Pancreas (tissue), 10 donors: ENCODE measurements at regions not wholly inside any gene's neighbourhood (a gene's known extent, or its start where the extent isn't known, plus 50 kb on each side); places are given as distances from the start of the nearest gene placed in this dataset.

ENCODE experiments used
- ATAC-seq, 4 donors: fragments of 200-7000 bp; cut with Tn5 transposase; one replicate each; pipeline versions ENCODE4 v1.8.0 to v1.9.1; 2020; ENCODE audit warnings: mild to moderate bottlenecking in 4 of 4, moderate library complexity in 4 of 4
- DNase-seq, 6 donors: peaks; one replicate each; pipeline ENCODE4 v3.0.0-alpha.2; 2020
- FAIRE-seq: peaks from 2 replicates; lab custom pipeline; 2012; peaks lifted over from hg19 to GRCh38; lab: Jason Lieb, UNC
- H3K27ac ChIP-seq, 4 donors: fragments of 200-600 bp; sonication (generic); 1 replicate in 3 of 4; 2 replicates in 1 of 4; pipeline versions ENCODE4 v1.5.0 to v1.8.0; 2020
- H3K27me3 ChIP-seq, 4 donors: fragments of 200-600 bp; one replicate each; pipeline ENCODE4 v1.8.0; 2021
- H3K36me3 ChIP-seq, 3 donors: fragments of 200-600 bp; sonication (generic) in 1 of 3; one replicate each; pipeline versions ENCODE4 v1.5.0 to v1.8.0; 2020 to 2021
- H3K4me1 ChIP-seq, 3 donors: fragments of 200-600 bp; one replicate each; pipeline ENCODE4 v1.8.0; 2021
- H3K4me3 ChIP-seq, 4 donors: fragments of 200-600 bp; sonication (generic) in 2 of 4; one replicate each; pipeline versions ENCODE4 v1.5.0 to v1.8.0; 2020 to 2021
- H3K9me3 ChIP-seq, 4 donors: fragments of 200-600 bp; one replicate each; pipeline ENCODE4 v1.8.0; 2021
- CTCF ChIP-seq, 4 donors: fragments of 200-600 bp; sonication (generic) in 3 of 4; IDR thresholded peaks; one replicate each; pipeline versions ENCODE4 v1.5.0 to v1.8.0; 2021; ENCODE audit warnings: antibody characterized with exemption in 4 of 4
- WGBS, 2 donors: extraction: QIAGEN DNeasy Blood & Tissue Kit; methylation state at CpG; one replicate each; pipeline ENCODE4 v1.1.7; 2013; 5-methylcytosine and 5-hydroxymethylcytosine counted together
- intact Hi-C, 3 donors: fragments of 100-400 bp; cut with DNase I; formaldehyde crosslinking; loops; one replicate each; pipeline versions ENCODE4 v1.11.1 to v1.14.2; 2022
- donor health status: healthy with polysubstance abuse.
- donor health status: DM: no; HTN: no; CAD: no; lungs with moderate emphysema.
- donor health status: DM: no; HTN: no; CAD: no.
- donor health status: control.
- donor health status: control.
- donor health status: Bipolar disorder and iron deficiency.
- donor health status: DM: yes; HTN: yes; CAD: no.
- donor health status: DM: no; HTN: no; CAD: no.
- donor health status: DM: no; HTN: no; CAD: no.
- donor health status: DM: yes; HTN: yes; CAD: no.

GRCh38 chr18:68568364-68569155, 146.3 kb downstream of the TMX3 start:
- Histone ChIP-seq H3K9me3 (no peaks in the 10 kb centered on the region), H3K27me3 (no peaks in the 10 kb centered on the region), H3K27ac (no peak overlapping the region), H3K4me3 (no peak overlapping the region), H3K36me3 (no peaks in the 10 kb centered on the region), H3K4me1 (no peaks in the 10 kb centered on the region)
- DNase-seq, result no peak
- intact Hi-C loops, result no loop called here
- FAIRE-seq, result no peak
- no peak for ATAC-seq
- TF ChIP-seq CTCF (IDR thresholded peaks at IDR 0.05), result no peak
- 41 to 58% methylated on average over 4 of the region's 4 CpGs for WGBS, 2 donors

GRCh38 chr18:68566991-68567390, 147.9 kb downstream of the TMX3 start:
- no peak overlapping the region for H3K4me3 ChIP-seq
- no peaks in the 10 kb centered on the region for H3K27me3 ChIP-seq
- ATAC-seq, result no peak
- whole genome bisulfite sequencing, 2 donors, result 72 to 84% methylated on average over 2 of the region's 2 CpGs
- no peak for FAIRE-seq
- intact Hi-C loops, result no loop called here
- no peak overlapping the region for H3K27ac ChIP-seq
- TF ChIP-seq CTCF (IDR thresholded peaks at IDR 0.05), result no peak
- no peak for DNase-seq
- no peaks in the 10 kb centered on the region for H3K36me3 ChIP-seq
- no peaks in the 10 kb centered on the region for H3K4me1 ChIP-seq
- H3K9me3 ChIP-seq, result no peaks in the 10 kb centered on the region

GRCh38 chr18:68564961-68565360, 149.9 kb downstream of the TMX3 start:
- Histone ChIP-seq H3K27ac (no peak overlapping the region), H3K27me3 (no peaks in the 10 kb centered on the region), H3K9me3 (no peaks in the 10 kb centered on the region), H3K4me1 (no peaks in the 10 kb centered on the region), H3K36me3 (no peaks in the 10 kb centered on the region), H3K4me3 (no peak overlapping the region)
- FAIRE-seq, result no peak
- WGBS, 2 donors, result 53 to 65% methylated on average over 3 of the region's 3 CpGs
- intact Hi-C loops, result no loop called here
- DNase-seq, result no peak
- no peak for ATAC-seq
- no peak for TF ChIP-seq CTCF (IDR thresholded peaks at IDR 0.05)

GRCh38 chr18:68564351-68564750, 150.6 kb downstream of the TMX3 start:
- DNase-seq, result no peak
- no peak overlapping the region for H3K4me3 ChIP-seq
- H3K9me3 ChIP-seq, result no peaks in the 10 kb centered on the region
- intact Hi-C loops, result no loop called here
- ATAC-seq, result no peak
- no peaks in the 10 kb centered on the region for H3K27me3 ChIP-seq
- H3K27ac ChIP-seq, result no peak overlapping the region
- no peaks in the 10 kb centered on the region for H3K4me1 ChIP-seq
- FAIRE-seq, result no peak
- no peak for TF ChIP-seq CTCF (IDR thresholded peaks at IDR 0.05)
- no peaks in the 10 kb centered on the region for H3K36me3 ChIP-seq

GRCh38 chr18:68560128-68560527, 154.8 kb downstream of the TMX3 start:
- H3K36me3 ChIP-seq, result no peaks in the 10 kb centered on the region
- no peak for DNase-seq
- no peak overlapping the region for H3K27ac ChIP-seq
- H3K27me3 ChIP-seq, result no peaks in the 10 kb centered on the region
- H3K4me3 ChIP-seq, result no peak overlapping the region
- intact Hi-C loops, result no loop called here
- no peak for TF ChIP-seq CTCF (IDR thresholded peaks at IDR 0.05)
- no peak for ATAC-seq
- no peaks in the 10 kb centered on the region for H3K9me3 ChIP-seq
- no peak for FAIRE-seq
- H3K4me1 ChIP-seq, result no peaks in the 10 kb centered on the region
- WGBS, 2 donors, result 64 to 84% methylated on average over 2 of the region's 2 CpGs
